Panc1 (cell line): ENCODE measurements at regions not wholly inside any gene's neighbourhood (a gene's known extent, or its start where the extent isn't known, plus 50 kb on each side); places are given as distances from the start of the nearest gene placed in this dataset.

Source experiments
- ATAC-seq: fragments of 200-7000 bp; cut with Tn5 transposase; 2 replicates; pipeline ENCODE4 v1.9.1; 2020; ENCODE audit warnings: mild to moderate bottlenecking, moderate library complexity
- BruUV-seq: library from RNA; stranded (reverse); fragments of 400-500 nt; replicated peaks from 2 replicates; lab custom pipeline; 2021; lab: Mats Ljungman, UMichigan
- CTCF ChIA-PET: fragments of 300-600 bp; sonication (Branson Sonifier 250); formaldehyde crosslinking; loops from one replicate; lab custom pipeline; 2022; ENCODE audit warnings: antibody characterized with exemption; lab: Charles Lee
- POLR2A ChIA-PET: fragments of 300-600 bp; sonication (Branson Sonifier 250); formaldehyde crosslinking; loops from one replicate; lab custom pipeline; 2022; ENCODE audit warnings: antibody characterized with exemption; lab: Charles Lee
- DNase-seq: peaks from one replicate; pipeline ENCODE4 v3.0.0-alpha.2; 2010; ENCODE audit warnings: low read depth, low spot score
- H3K27ac ChIP-seq: 2 replicates; pipeline ENCODE4 v1.5.1; 2011; ENCODE audit warnings: mild to moderate bottlenecking, low read length, inconsistent platforms
- H3K27me3 ChIP-seq: fragments of 200-500 bp; sonication (Bioruptor generic); 2 replicates; pipeline ENCODE4 v1.6.0; 2014; ENCODE audit warnings: low read length, inconsistent platforms; ENCODE audit not compliant: control insufficient read depth, insufficient read depth
- H3K36me3 ChIP-seq: fragments of 200-500 bp; sonication (Bioruptor generic); 2 replicates; pipeline ENCODE4 v1.5.1; 2014; ENCODE audit warnings: inconsistent platforms, mild to moderate bottlenecking, low read length, moderate library complexity; ENCODE audit not compliant: control insufficient read depth, insufficient read depth
- H3K4me1 ChIP-seq: 2 replicates; pipeline ENCODE4 v1.5.1; 2011; ENCODE audit warnings: inconsistent platforms, mild to moderate bottlenecking, low read length, moderate library complexity; ENCODE audit not compliant: control insufficient read depth, insufficient read depth
- H3K4me3 ChIP-seq, 2 experiments: 2 replicates each; pipeline ENCODE4 v1.5.1; 2011 to 2012; ENCODE audit warnings: low read depth in 2 of 2, low read length in 2 of 2, mild to moderate bottlenecking in 2 of 2, inconsistent platforms in 1 of 2, moderate library complexity in 1 of 2
- H3K9me3 ChIP-seq: fragments of 200-500 bp; sonication (Bioruptor generic); 2 replicates; pipeline ENCODE4 v1.5.1; 2014; ENCODE audit warnings: low read depth, mild to moderate bottlenecking, inconsistent platforms, low read length, moderate library complexity; ENCODE audit not compliant: control insufficient read depth, insufficient read depth
- CTCF ChIP-seq: fragments of 450-650 bp; IDR thresholded peaks from 2 replicates; pipeline ENCODE4 v1.5.1; 2017; ENCODE audit warnings: mild to moderate bottlenecking
- POLR2AphosphoS5 ChIP-seq: IDR thresholded peaks from 2 replicates; pipeline ENCODE4 v1.6.1; 2012; ENCODE audit warnings: mild to moderate bottlenecking, low read depth, low read length, moderate library complexity
- SIN3A ChIP-seq: IDR thresholded peaks from 2 replicates; pipeline ENCODE4 v1.6.1; 2012; ENCODE audit warnings: low read depth, mild to moderate bottlenecking, low read length, moderate library complexity, borderline replicate concordance; ENCODE audit not compliant: insufficient read depth
- TCF7L2 ChIP-seq: IDR thresholded peaks from 2 replicates; pipeline ENCODE4 v1.6.1; 2011; ENCODE audit warnings: mild to moderate bottlenecking, low read depth, low read length, inconsistent platforms
- in situ Hi-C: cut with HindIII; loops from 2 replicates; pipeline ENCODE4 v1.10.0; 2016; ENCODE audit warnings: low sequenced_read_pairs, low pct_unique_long_range_greater_than_20kb
- intact Hi-C: fragments of 100-400 bp; cut with micrococcal nuclease; formaldehyde crosslinking; loops from one replicate; pipeline ENCODE4 v1.10.0; 2022; ENCODE audit not compliant: unreplicated experiment
- TF ChIP-seq, protein P1 (sequence below), 2 experiments: IDR thresholded peaks; 2 replicates each; pipeline ENCODE4 v1.6.1; 2011 to 2012; ENCODE audit warnings: low read depth in 2 of 2, control low read depth in 1 of 2, low read length in 1 of 2, mild to moderate bottlenecking in 1 of 2, moderate library complexity in 1 of 2; ENCODE audit not compliant: insufficient read depth in 1 of 2

GRCh38 chr4:180219080-180219479, 2024.1 kb upstream of the TENM3 start:
- Histone ChIP-seq H3K9me3 (no peaks in the 10 kb centered on the region), H3K4me3 (no peak overlapping the region), H3K4me1 (no peaks in the 10 kb centered on the region), H3K27me3 (no peaks in the 10 kb centered on the region), H3K36me3 (no peaks in the 10 kb centered on the region), H3K27ac (no peak overlapping the region)
- DNase-seq (no peak), ATAC-seq (no peak)
- ChIA-PET CTCF (no interaction called here), POLR2A (no interaction called here)
- in situ Hi-C loops (no loop called here), intact Hi-C loops (no loop called here)
- TF ChIP-seq SIN3A: no peak
- TF ChIP-seq CTCF: no peak
- TF ChIP-seq, protein P1, sequence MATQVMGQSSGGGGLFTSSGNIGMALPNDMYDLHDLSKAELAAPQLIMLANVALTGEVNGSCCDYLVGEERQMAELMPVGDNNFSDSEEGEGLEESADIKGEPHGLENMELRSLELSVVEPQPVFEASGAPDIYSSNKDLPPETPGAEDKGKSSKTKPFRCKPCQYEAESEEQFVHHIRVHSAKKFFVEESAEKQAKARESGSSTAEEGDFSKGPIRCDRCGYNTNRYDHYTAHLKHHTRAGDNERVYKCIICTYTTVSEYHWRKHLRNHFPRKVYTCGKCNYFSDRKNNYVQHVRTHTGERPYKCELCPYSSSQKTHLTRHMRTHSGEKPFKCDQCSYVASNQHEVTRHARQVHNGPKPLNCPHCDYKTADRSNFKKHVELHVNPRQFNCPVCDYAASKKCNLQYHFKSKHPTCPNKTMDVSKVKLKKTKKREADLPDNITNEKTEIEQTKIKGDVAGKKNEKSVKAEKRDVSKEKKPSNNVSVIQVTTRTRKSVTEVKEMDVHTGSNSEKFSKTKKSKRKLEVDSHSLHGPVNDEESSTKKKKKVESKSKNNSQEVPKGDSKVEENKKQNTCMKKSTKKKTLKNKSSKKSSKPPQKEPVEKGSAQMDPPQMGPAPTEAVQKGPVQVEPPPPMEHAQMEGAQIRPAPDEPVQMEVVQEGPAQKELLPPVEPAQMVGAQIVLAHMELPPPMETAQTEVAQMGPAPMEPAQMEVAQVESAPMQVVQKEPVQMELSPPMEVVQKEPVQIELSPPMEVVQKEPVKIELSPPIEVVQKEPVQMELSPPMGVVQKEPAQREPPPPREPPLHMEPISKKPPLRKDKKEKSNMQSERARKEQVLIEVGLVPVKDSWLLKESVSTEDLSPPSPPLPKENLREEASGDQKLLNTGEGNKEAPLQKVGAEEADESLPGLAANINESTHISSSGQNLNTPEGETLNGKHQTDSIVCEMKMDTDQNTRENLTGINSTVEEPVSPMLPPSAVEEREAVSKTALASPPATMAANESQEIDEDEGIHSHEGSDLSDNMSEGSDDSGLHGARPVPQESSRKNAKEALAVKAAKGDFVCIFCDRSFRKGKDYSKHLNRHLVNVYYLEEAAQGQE (IDR thresholded peaks at IDR 0.05; ENCODE audit: insufficient read depth in 1 of 2, low read depth in 2 of 2, low read length in 1 of 2): no peak
- TF ChIP-seq TCF7L2: no peak
- TF ChIP-seq POLR2AphosphoS5: no peak
- BruUV-seq: no TSS peak

- no peak overlapping the region for H3K4me3 ChIP-seq
- no peaks in the 10 kb centered on the region for H3K4me1 ChIP-seq
- no peaks in the 10 kb centered on the region for H3K9me3 ChIP-seq
- no peak for TF ChIP-seq TCF7L2
- TF ChIP-seq POLR2AphosphoS5: no peak
- no peak for TF ChIP-seq SIN3A
- TF ChIP-seq, protein P1 (IDR thresholded peaks at IDR 0.05; ENCODE audit: insufficient read depth in 1 of 2, low read depth in 2 of 2, low read length in 1 of 2): no peak
- TF ChIP-seq CTCF: no peak
- no TSS peak for BruUV-seq
- in situ Hi-C loops (no loop called here), intact Hi-C loops (no loop called here)
- ChIA-PET CTCF (no interaction called here), POLR2A (no interaction called here)
- H3K27ac ChIP-seq: no peak overlapping the region
- DNase-seq: no peak
- ATAC-seq: no peak
- H3K27me3 ChIP-seq: no peaks in the 10 kb centered on the region
- H3K36me3 ChIP-seq: no peaks in the 10 kb centered on the region
Measured at GRCh38 chr4:180225977-180226376, 2017.2 kb upstream of the TENM3 start.
